ENCODE measurements at regions not wholly inside any gene's neighbourhood (a gene's known extent, or its start where the extent isn't known, plus 50 kb on each side); places are given as distances from the start of the nearest gene placed in this dataset.

- TF ChIP-seq POLR2A (IDR thresholded peaks at IDR 0.05; ENCODE audit: control extremely low read depth in 1 of 2, low read depth in 2 of 2, low read length in 2 of 2) (no peak), CHD1 (IDR thresholded peaks at IDR 0.05; ENCODE audit: low read depth, low read length) (no peak), CREB1 (IDR thresholded peaks at IDR 0.05) (no peak), CTCF (IDR thresholded peaks at IDR 0.05; ENCODE audit: control extremely low read depth in 1 of 3, insufficient read depth in 1 of 3, low read depth in 1 of 3, low read length in 3 of 3) (no peak), EP300 (IDR thresholded peaks at IDR 0.05; ENCODE audit: borderline replicate concordance in 1 of 2, low read depth in 2 of 2, low read length in 2 of 2) (no peak)
Measured at GRCh38 chr1:184254849-184255248, 132.0 kb upstream of the C1orf21 start.
